ENCODE measurements at regions not wholly inside any gene's neighbourhood (a gene's known extent, or its start where the extent isn't known, plus 50 kb on each side); places are given as distances from the start of the nearest gene placed in this dataset.

DNA sequence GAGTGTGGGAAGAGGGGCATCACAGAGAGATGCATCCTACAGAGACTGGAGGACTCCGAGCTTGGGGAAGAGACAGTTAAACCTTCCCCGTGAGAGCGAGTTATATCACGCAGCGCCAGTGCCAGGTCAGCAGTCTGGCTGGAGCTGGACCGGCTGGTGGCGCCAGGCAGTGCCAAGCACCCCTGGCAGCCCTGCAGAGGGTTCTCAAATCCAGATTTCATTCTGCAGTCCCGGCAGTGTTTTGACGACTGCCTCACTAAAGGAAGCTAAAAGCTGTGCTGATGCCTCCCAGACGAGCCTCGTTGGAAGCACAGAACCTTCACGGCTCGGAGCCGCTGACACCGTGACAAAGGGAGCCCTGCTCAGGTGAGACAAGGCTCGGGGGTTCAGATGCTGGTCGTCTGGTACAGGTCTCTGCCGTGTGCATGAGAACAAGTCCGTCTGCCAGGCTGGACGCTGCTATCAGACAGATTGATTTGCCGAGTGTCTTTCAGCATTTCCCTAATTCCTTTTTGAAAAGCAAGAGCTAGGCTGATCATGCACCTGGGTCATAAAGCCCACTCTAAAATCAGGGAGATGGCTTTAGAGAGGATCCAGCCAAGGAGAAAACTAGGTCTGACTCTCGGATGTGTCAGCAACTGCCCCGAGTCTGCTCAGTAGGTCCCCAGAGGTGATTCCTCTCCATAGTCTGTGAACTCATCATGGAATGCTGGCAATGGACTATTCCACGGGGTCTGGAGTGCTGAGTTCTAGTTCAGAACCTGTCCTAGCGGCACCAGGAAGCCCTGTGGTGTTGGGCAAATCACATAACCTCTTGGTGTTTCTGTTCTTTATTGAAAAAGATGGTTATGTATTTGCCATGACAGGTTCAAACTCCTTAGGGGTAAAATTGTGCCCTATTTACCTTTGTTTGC is 240.6 kb downstream of the SOX11 start:
- TF ChIP-seq EZH2phosphoT487 (IDR thresholded peaks at IDR 0.05; ENCODE audit: low read depth, severe bottlenecking, unreplicated experiment) (no peak), EZH2 (IDR thresholded peaks at IDR 0.05; ENCODE audit: borderline replicate concordance) (no peak)
- TF ChIP-seq, protein P1, sequence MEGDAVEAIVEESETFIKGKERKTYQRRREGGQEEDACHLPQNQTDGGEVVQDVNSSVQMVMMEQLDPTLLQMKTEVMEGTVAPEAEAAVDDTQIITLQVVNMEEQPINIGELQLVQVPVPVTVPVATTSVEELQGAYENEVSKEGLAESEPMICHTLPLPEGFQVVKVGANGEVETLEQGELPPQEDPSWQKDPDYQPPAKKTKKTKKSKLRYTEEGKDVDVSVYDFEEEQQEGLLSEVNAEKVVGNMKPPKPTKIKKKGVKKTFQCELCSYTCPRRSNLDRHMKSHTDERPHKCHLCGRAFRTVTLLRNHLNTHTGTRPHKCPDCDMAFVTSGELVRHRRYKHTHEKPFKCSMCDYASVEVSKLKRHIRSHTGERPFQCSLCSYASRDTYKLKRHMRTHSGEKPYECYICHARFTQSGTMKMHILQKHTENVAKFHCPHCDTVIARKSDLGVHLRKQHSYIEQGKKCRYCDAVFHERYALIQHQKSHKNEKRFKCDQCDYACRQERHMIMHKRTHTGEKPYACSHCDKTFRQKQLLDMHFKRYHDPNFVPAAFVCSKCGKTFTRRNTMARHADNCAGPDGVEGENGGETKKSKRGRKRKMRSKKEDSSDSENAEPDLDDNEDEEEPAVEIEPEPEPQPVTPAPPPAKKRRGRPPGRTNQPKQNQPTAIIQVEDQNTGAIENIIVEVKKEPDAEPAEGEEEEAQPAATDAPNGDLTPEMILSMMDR (IDR thresholded peaks at IDR 0.05; ENCODE audit: poor library complexity), result no peak

Measured in hepatocyte (in vitro differentiated cells).